H1 (cell line): ENCODE measurements at regions not wholly inside any gene's neighbourhood (a gene's known extent, or its start where the extent isn't known, plus 50 kb on each side); places are given as distances from the start of the nearest gene placed in this dataset.

Experiments used
- CTCF ChIA-PET: fragments of 300-600 bp; sonication (Branson Sonifier 250); formaldehyde crosslinking; loops from one replicate; lab custom pipeline; 2021; ENCODE audit not compliant: partially characterized antibody; lab: Charles Lee
- POLR2A ChIA-PET: fragments of 300-600 bp; sonication (Branson Sonifier 250); formaldehyde crosslinking; loops from one replicate; lab custom pipeline; 2021; ENCODE audit warnings: inconsistent platforms; ENCODE audit not compliant: partially characterized antibody; lab: Charles Lee
- DNase-seq, 2 experiments: peaks; one replicate each; pipeline versions ENCODE4 v3.0.0 to v3.0.0-alpha.2; 2010 to 2022; ENCODE audit warnings: low spot score in 2 of 2, low read depth in 1 of 2, mixed read lengths in 1 of 2
- FAIRE-seq: peaks from 2 replicates; lab custom pipeline; 2011; peaks lifted over from hg19 to GRCh38; lab: Jason Lieb, UNC
- H2AFZ ChIP-seq: 2 replicates; pipeline ENCODE4 v1.8.1; 2012; ENCODE audit warnings: low read length, inconsistent platforms
- H2AK5ac ChIP-seq: 2 replicates; pipeline ENCODE4 v1.6.1; 2013; ENCODE audit warnings: low read depth, low read length
- H2BK120ac ChIP-seq: replicated peaks from 2 replicates; pipeline ENCODE3; 2013; ENCODE audit warnings: low read depth, low read length, inconsistent platforms
- H2BK12ac ChIP-seq: 2 replicates; pipeline ENCODE4 v1.6.1; 2013; ENCODE audit warnings: low read depth, low read length
- H2BK15ac ChIP-seq: 2 replicates; pipeline ENCODE4 v1.6.1; 2013; ENCODE audit warnings: low read length
- H2BK20ac ChIP-seq: 2 replicates; pipeline ENCODE4 v1.6.1; 2013; ENCODE audit warnings: low read length
- H2BK5ac ChIP-seq: 2 replicates; pipeline ENCODE4 v1.6.1; 2013; ENCODE audit warnings: low read depth, low read length
- H3K14ac ChIP-seq: 2 replicates; pipeline ENCODE4 v1.6.1; 2013; ENCODE audit warnings: inconsistent platforms; ENCODE audit not compliant: insufficient read length
- H3K18ac ChIP-seq: 2 replicates; pipeline ENCODE4 v1.6.1; 2013; ENCODE audit warnings: low read length; ENCODE audit errors: extremely low read depth
- H3K23ac ChIP-seq: 2 replicates; pipeline ENCODE4 v1.6.1; 2013; ENCODE audit warnings: inconsistent platforms; ENCODE audit not compliant: insufficient read length
- H3K23me2 ChIP-seq: 2 replicates; pipeline ENCODE4 v1.6.1; 2013; ENCODE audit warnings: low read depth, low read length
- H3K27ac ChIP-seq: 2 replicates; pipeline ENCODE4 v1.6.1; 2011; ENCODE audit warnings: low read depth, low read length, inconsistent platforms
- H3K27me3 ChIP-seq, 4 experiments: replicated peaks in 1 of 4; 1 replicate in 1 of 4; 2 replicates in 3 of 4; pipeline versions ENCODE4 v1.6.1 to v1.8.1; 2011 to 2013; ENCODE audit warnings: low read length in 3 of 4, mild to moderate bottlenecking in 3 of 4, inconsistent platforms in 2 of 4, mixed read lengths in 2 of 4, moderate library complexity in 1 of 4; ENCODE audit not compliant: control insufficient read depth in 3 of 4, insufficient read depth in 3 of 4; ENCODE audit errors: extremely low read depth in 1 of 4
- H3K36me3 ChIP-seq, 4 experiments: 2 replicates each; pipeline versions ENCODE4 v1.6.1 to v1.8.1; 2011 to 2013; ENCODE audit warnings: mild to moderate bottlenecking in 4 of 4, low read length in 3 of 4, moderate library complexity in 2 of 4, control low read depth in 1 of 4, inconsistent platforms in 1 of 4; ENCODE audit not compliant: insufficient read depth in 4 of 4, control insufficient read depth in 2 of 4
- H3K4ac ChIP-seq: replicated peaks from 2 replicates; pipeline ENCODE3; 2013; ENCODE audit warnings: low read length, low read depth, mixed read lengths, inconsistent platforms; ENCODE audit not compliant: insufficient read length
- H3K4me1 ChIP-seq, 4 experiments: replicated peaks in 1 of 4; 1 replicate in 1 of 4; 2 replicates in 3 of 4; pipeline versions ENCODE4 v1.6.1 to v1.8.1; 2011 to 2013; ENCODE audit warnings: low read length in 3 of 4, inconsistent platforms in 2 of 4, mixed read lengths in 1 of 4; ENCODE audit not compliant: insufficient read depth in 4 of 4, control insufficient read depth in 3 of 4
- H3K4me2 ChIP-seq, 2 experiments: 2 replicates each; pipeline versions ENCODE4 v1.6.1 to v1.8.1; 2011 to 2013; ENCODE audit warnings: low read depth in 2 of 2, low read length in 2 of 2, control low read depth in 1 of 2, inconsistent platforms in 1 of 2, mild to moderate bottlenecking in 1 of 2; ENCODE audit not compliant: insufficient read depth in 1 of 2
- H3K4me3 ChIP-seq, 4 experiments: fragments of 200-600, 300-600 bp in 1 of 4; sonication (generic), shearing (Covaris generic), sonication (Bioruptor Twin) in 1 of 4; 2 replicates each; pipeline versions ENCODE4 v1.5.1 to v1.8.1; 2011 to 2016; ENCODE audit warnings: low read length in 4 of 4, low read depth in 3 of 4, control low read depth in 2 of 4, inconsistent platforms in 2 of 4, mild to moderate bottlenecking in 2 of 4, mixed read lengths in 1 of 4, moderate library complexity in 1 of 4; ENCODE audit not compliant: insufficient read depth in 2 of 4; ENCODE audit errors: extremely low read depth in 1 of 4
- H3K56ac ChIP-seq: replicated peaks from 2 replicates; pipeline ENCODE3; 2013; ENCODE audit warnings: low read depth, mild to moderate bottlenecking, mixed read lengths, low read length, inconsistent platforms; ENCODE audit not compliant: insufficient read length
- H3K79me1 ChIP-seq: 2 replicates; pipeline ENCODE4 v1.6.1; 2013; ENCODE audit warnings: low read depth, low read length, control low read depth
- H3K79me2 ChIP-seq, 2 experiments: 2 replicates each; pipeline versions ENCODE4 v1.6.1 to v1.8.1; 2012 to 2013; ENCODE audit warnings: low read length in 2 of 2, mild to moderate bottlenecking in 2 of 2, inconsistent platforms in 1 of 2; ENCODE audit not compliant: insufficient read depth in 2 of 2, control insufficient read depth in 1 of 2
- H3K9ac ChIP-seq, 4 experiments: replicated peaks in 1 of 4; 1 replicate in 1 of 4; 2 replicates in 3 of 4; pipeline versions ENCODE4 v1.6.1 to v1.8.1; 2011 to 2013; ENCODE audit warnings: low read depth in 3 of 4, low read length in 3 of 4, control low read depth in 2 of 4, mild to moderate bottlenecking in 2 of 4, moderate library complexity in 2 of 4, inconsistent platforms in 1 of 4; ENCODE audit errors: extremely low read depth in 1 of 4
- H3K9me3 ChIP-seq, 2 experiments: 2 replicates each; pipeline versions ENCODE4 v1.6.1 to v1.8.1; 2012 to 2013; ENCODE audit warnings: mild to moderate bottlenecking in 2 of 2, moderate library complexity in 2 of 2, control low read depth in 1 of 2, inconsistent platforms in 1 of 2, low read depth in 1 of 2, low read length in 1 of 2, mixed read lengths in 1 of 2; ENCODE audit not compliant: insufficient read depth in 2 of 2
- H4K20me1 ChIP-seq, 2 experiments: replicated peaks in 1 of 2; 2 replicates each; pipeline versions ENCODE3 to v1.8.1; 2011 to 2013; ENCODE audit warnings: inconsistent platforms in 2 of 2, low read length in 2 of 2, mild to moderate bottlenecking in 1 of 2; ENCODE audit not compliant: insufficient read depth in 2 of 2, control insufficient read depth in 1 of 2
- H4K5ac ChIP-seq: 2 replicates; pipeline ENCODE4 v1.6.1; 2013; ENCODE audit warnings: low read length, low read depth, mixed read lengths, inconsistent platforms; ENCODE audit not compliant: insufficient read length
- H4K8ac ChIP-seq: 2 replicates; pipeline ENCODE4 v1.8.0; 2013; ENCODE audit warnings: mild to moderate bottlenecking, moderate library complexity, low read length, inconsistent platforms; ENCODE audit not compliant: insufficient read depth; ENCODE audit errors: extremely low read depth
- H4K91ac ChIP-seq: replicated peaks from 2 replicates; pipeline ENCODE3; 2013; ENCODE audit warnings: low read length, mixed read lengths, inconsistent platforms; ENCODE audit not compliant: insufficient read length
- SUZ12 ChIP-seq: fragments of 200-600 bp; sonication (generic); IDR thresholded peaks from 2 replicates; pipeline ENCODE4 v1.6.1; 2012; ENCODE audit warnings: mild to moderate bottlenecking, inconsistent platforms, low read length, moderate library complexity, mixed read lengths
- TBP ChIP-seq: IDR thresholded peaks from 2 replicates; pipeline ENCODE4 v1.6.1; 2011; ENCODE audit warnings: low read depth, low read length, improper control_type of control experiment
- WGBS, 2 experiments: shearing (Covaris generic) in 1 of 2; methylation state at CpG; one replicate each; pipeline versions ENCODE4 v1.1.6 to v1.1.7; 2013 to 2015; ENCODE audit warnings: low lambda C conversion rate in 2 of 2, mixed read lengths in 2 of 2, inconsistent platforms in 1 of 2, low coverage in 1 of 2, missing lambda C conversion rate in 1 of 2; ENCODE audit not compliant: insufficient replicate concordance in 2 of 2, insufficient coverage in 1 of 2, insufficient read length in 1 of 2; ENCODE audit errors: extremely low coverage in 1 of 2, missing lambda C conversion rate in 1 of 2; 5-methylcytosine and 5-hydroxymethylcytosine counted together

GRCh38 chr12:91923864-91924263, 221.8 kb downstream of the BTG1 start:
- no peak for TF ChIP-seq SUZ12
- no peak for TF ChIP-seq TBP
- Histone ChIP-seq H3K9me3 (peaks cover 0 to 9% of the 10 kb centered on the region in 2 experiments; a peak in 1 of 4 replicates), H2AFZ (no peak overlapping the region), H2BK5ac (no peak overlapping the region), H3K23me2 (no peaks in the 10 kb centered on the region), H3K23ac (no peak overlapping the region), H3K4me3 (no peak overlapping the region), H2AK5ac (no peak overlapping the region), H2BK120ac (no peak overlapping the region), H4K8ac (no peak overlapping the region), H3K4me1 (no peaks in the 10 kb centered on the region; a peak in 1 of 7 replicates), H3K9ac (no peak overlapping the region), H3K4ac (no peak overlapping the region), H4K20me1 (no peaks in the 10 kb centered on the region), H3K56ac (no peak overlapping the region), H3K4me2 (no peak overlapping the region), H4K91ac (no peak overlapping the region), H3K14ac (no peak overlapping the region), H3K79me2 (no peaks in the 10 kb centered on the region), H3K27ac (no peak overlapping the region), H2BK12ac (no peak overlapping the region), H3K79me1 (no peaks in the 10 kb centered on the region), H3K18ac (no peak overlapping the region), H3K36me3 (no peaks in the 10 kb centered on the region), H2BK15ac (no peak overlapping the region), H3K27me3 (no peaks in the 10 kb centered on the region), H4K5ac (no peak overlapping the region), H2BK20ac (no peak overlapping the region)
- POLR2A ChIA-PET: no interaction called here
- WGBS, 2 experiments: 100% methylated on average over 24 of the region's 31 CpGs; no CpG with 5 or more reads in 1 of the 2 experiments
- CTCF ChIA-PET: interaction anchor here (1.1 to 1.2 kb wide), 2 partner anchors 10 to 248 kb away, joined by 3 read pairs; no protein-coding TSS in a partner anchor
- DNase-seq: no peak
- FAIRE-seq: no peak
